ENCODE measurements at regions not wholly inside any gene's neighbourhood (a gene's known extent, or its start where the extent isn't known, plus 50 kb on each side); places are given as distances from the start of the nearest gene placed in this dataset.

GRCh38 chr1:79775402-79775801, 768.9 kb upstream of the ADGRL4 start:
- Histone ChIP-seq H3K27ac (ENCODE audit: low read depth in 2 of 2, low read length in 2 of 2) (no peak overlapping the region), H3K9ac (ENCODE audit: low read depth in 1 of 2, low read length in 2 of 2) (no peak overlapping the region), H3K4me1 (ENCODE audit: control insufficient read depth in 2 of 2, insufficient read depth in 2 of 2, low read length in 2 of 2) (no peaks in the 10 kb centered on the region)

GRCh38 chr1:79773385-79773784, 766.9 kb upstream of the ADGRL4 start:
- Histone ChIP-seq H3K36me3 (ENCODE audit: control insufficient read depth in 2 of 2, insufficient read depth in 2 of 2, low read length in 2 of 2) (no peaks in the 10 kb centered on the region), H3K27me3 (ENCODE audit: control insufficient read depth in 2 of 2, insufficient read depth in 2 of 2, low read length in 2 of 2) (no peaks in the 10 kb centered on the region), H3K9me3 (ENCODE audit: control insufficient read depth in 2 of 2, low read length in 2 of 2) (no peaks in the 10 kb centered on the region), H3K4me3 (ENCODE audit: low read length in 2 of 2) (no peak overlapping the region), H3K4me1 (ENCODE audit: control insufficient read depth in 2 of 2, insufficient read depth in 2 of 2, low read length in 2 of 2) (no peaks in the 10 kb centered on the region), H3K9ac (ENCODE audit: low read depth in 1 of 2, low read length in 2 of 2) (no peak overlapping the region), H3K27ac (ENCODE audit: low read depth in 2 of 2, low read length in 2 of 2) (no peak overlapping the region)

More at GRCh38 chr1:79775402-79775801, 768.9 kb upstream of the ADGRL4 start:
- no peaks in the 10 kb centered on the region for H3K9me3 ChIP-seq (ENCODE audit: control insufficient read depth in 2 of 2, low read length in 2 of 2)
- H3K27me3 ChIP-seq (ENCODE audit: control insufficient read depth in 2 of 2, insufficient read depth in 2 of 2, low read length in 2 of 2), result no peaks in the 10 kb centered on the region
- no peak overlapping the region for H3K4me3 ChIP-seq (ENCODE audit: low read length in 2 of 2)
- no peaks in the 10 kb centered on the region for H3K36me3 ChIP-seq (ENCODE audit: control insufficient read depth in 2 of 2, insufficient read depth in 2 of 2, low read length in 2 of 2)

GRCh38 chr1:79762461-79762860, 755.9 kb upstream of the ADGRL4 start:
- no peak overlapping the region for H3K4me3 ChIP-seq (ENCODE audit: low read length in 2 of 2)
- no peaks in the 10 kb centered on the region for H3K9me3 ChIP-seq (ENCODE audit: control insufficient read depth in 2 of 2, low read length in 2 of 2)
- no peak overlapping the region for H3K9ac ChIP-seq (ENCODE audit: low read depth in 1 of 2, low read length in 2 of 2)
- H3K27ac ChIP-seq (ENCODE audit: low read depth in 2 of 2, low read length in 2 of 2), result no peak overlapping the region
- H3K36me3 ChIP-seq (ENCODE audit: control insufficient read depth in 2 of 2, insufficient read depth in 2 of 2, low read length in 2 of 2), result no peaks in the 10 kb centered on the region
- H3K27me3 ChIP-seq (ENCODE audit: control insufficient read depth in 2 of 2, insufficient read depth in 2 of 2, low read length in 2 of 2), result no peaks in the 10 kb centered on the region
- no peaks in the 10 kb centered on the region for H3K4me1 ChIP-seq (ENCODE audit: control insufficient read depth in 2 of 2, insufficient read depth in 2 of 2, low read length in 2 of 2)

- Histone ChIP-seq H3K9me3 (ENCODE audit: control insufficient read depth in 2 of 2, low read length in 2 of 2) (no peaks in the 10 kb centered on the region), H3K4me3 (ENCODE audit: low read length in 2 of 2) (no peak overlapping the region), H3K4me1 (ENCODE audit: control insufficient read depth in 2 of 2, insufficient read depth in 2 of 2, low read length in 2 of 2) (no peaks in the 10 kb centered on the region), H3K27me3 (ENCODE audit: control insufficient read depth in 2 of 2, insufficient read depth in 2 of 2, low read length in 2 of 2) (no peaks in the 10 kb centered on the region), H3K36me3 (ENCODE audit: control insufficient read depth in 2 of 2, insufficient read depth in 2 of 2, low read length in 2 of 2) (no peaks in the 10 kb centered on the region), H3K9ac (ENCODE audit: low read depth in 1 of 2, low read length in 2 of 2) (no peak overlapping the region), H3K27ac (ENCODE audit: low read depth in 2 of 2, low read length in 2 of 2) (no peak overlapping the region)
Measured at GRCh38 chr1:79760531-79760930, 754.0 kb upstream of the ADGRL4 start.

- H3K4me1 ChIP-seq (ENCODE audit: control insufficient read depth in 2 of 2, insufficient read depth in 2 of 2, low read length in 2 of 2), result no peaks in the 10 kb centered on the region
- H3K36me3 ChIP-seq (ENCODE audit: control insufficient read depth in 2 of 2, insufficient read depth in 2 of 2, low read length in 2 of 2), result no peaks in the 10 kb centered on the region
- H3K4me3 ChIP-seq (ENCODE audit: low read length in 2 of 2), result no peak overlapping the region
- H3K9me3 ChIP-seq (ENCODE audit: control insufficient read depth in 2 of 2, low read length in 2 of 2), result no peaks in the 10 kb centered on the region
- no peak overlapping the region for H3K27ac ChIP-seq (ENCODE audit: low read depth in 2 of 2, low read length in 2 of 2)
- H3K27me3 ChIP-seq (ENCODE audit: control insufficient read depth in 2 of 2, insufficient read depth in 2 of 2, low read length in 2 of 2), result no peaks in the 10 kb centered on the region
- no peak overlapping the region for H3K9ac ChIP-seq (ENCODE audit: low read depth in 1 of 2, low read length in 2 of 2)
Measured at GRCh38 chr1:79749607-79750006, 743.1 kb upstream of the ADGRL4 start.

GRCh38 chr1:79745929-79746328, 739.4 kb upstream of the ADGRL4 start:
- H3K36me3 ChIP-seq (ENCODE audit: control insufficient read depth in 2 of 2, insufficient read depth in 2 of 2, low read length in 2 of 2), result no peaks in the 10 kb centered on the region
- no peak overlapping the region for H3K27ac ChIP-seq (ENCODE audit: low read depth in 2 of 2, low read length in 2 of 2)
- H3K4me1 ChIP-seq (ENCODE audit: control insufficient read depth in 2 of 2, insufficient read depth in 2 of 2, low read length in 2 of 2), result no peaks in the 10 kb centered on the region
- H3K9me3 ChIP-seq (ENCODE audit: control insufficient read depth in 2 of 2, low read length in 2 of 2), result no peaks in the 10 kb centered on the region
- H3K4me3 ChIP-seq (ENCODE audit: low read length in 2 of 2), result peak overlapping the region in 1 of 2 donors; percentile 30
- no peaks in the 10 kb centered on the region for H3K27me3 ChIP-seq (ENCODE audit: control insufficient read depth in 2 of 2, insufficient read depth in 2 of 2, low read length in 2 of 2)
- no peak overlapping the region for H3K9ac ChIP-seq (ENCODE audit: low read depth in 1 of 2, low read length in 2 of 2)

- Histone ChIP-seq H3K4me3 (ENCODE audit: low read length in 2 of 2) (no peak overlapping the region), H3K9ac (ENCODE audit: low read depth in 1 of 2, low read length in 2 of 2) (no peak overlapping the region), H3K27me3 (ENCODE audit: control insufficient read depth in 2 of 2, insufficient read depth in 2 of 2, low read length in 2 of 2) (no peaks in the 10 kb centered on the region), H3K27ac (ENCODE audit: low read depth in 2 of 2, low read length in 2 of 2) (no peak overlapping the region), H3K4me1 (ENCODE audit: control insufficient read depth in 2 of 2, insufficient read depth in 2 of 2, low read length in 2 of 2) (no peaks in the 10 kb centered on the region), H3K9me3 (ENCODE audit: control insufficient read depth in 2 of 2, low read length in 2 of 2) (no peaks in the 10 kb centered on the region), H3K36me3 (ENCODE audit: control insufficient read depth in 2 of 2, insufficient read depth in 2 of 2, low read length in 2 of 2) (no peaks in the 10 kb centered on the region)
Measured at GRCh38 chr1:79744746-79745145, 738.2 kb upstream of the ADGRL4 start.

- H3K36me3 ChIP-seq (ENCODE audit: control insufficient read depth in 2 of 2, insufficient read depth in 2 of 2, low read length in 2 of 2), result no peaks in the 10 kb centered on the region
- no peak overlapping the region for H3K27ac ChIP-seq (ENCODE audit: low read depth in 2 of 2, low read length in 2 of 2)
- H3K4me1 ChIP-seq (ENCODE audit: control insufficient read depth in 2 of 2, insufficient read depth in 2 of 2, low read length in 2 of 2), result no peaks in the 10 kb centered on the region
- H3K9ac ChIP-seq (ENCODE audit: low read depth in 1 of 2, low read length in 2 of 2), result no peak overlapping the region
- no peak overlapping the region for H3K4me3 ChIP-seq (ENCODE audit: low read length in 2 of 2)
- H3K27me3 ChIP-seq (ENCODE audit: control insufficient read depth in 2 of 2, insufficient read depth in 2 of 2, low read length in 2 of 2), result no peaks in the 10 kb centered on the region
- H3K9me3 ChIP-seq (ENCODE audit: control insufficient read depth in 2 of 2, low read length in 2 of 2), result no peaks in the 10 kb centered on the region
Measured at GRCh38 chr1:79741720-79742421, 735.3 kb upstream of the ADGRL4 start.

GRCh38 chr1:79738101-79738500, 731.6 kb upstream of the ADGRL4 start:
- Histone ChIP-seq H3K9me3 (ENCODE audit: control insufficient read depth in 2 of 2, low read length in 2 of 2) (no peaks in the 10 kb centered on the region), H3K4me1 (ENCODE audit: control insufficient read depth in 2 of 2, insufficient read depth in 2 of 2, low read length in 2 of 2) (no peaks in the 10 kb centered on the region), H3K9ac (ENCODE audit: low read depth in 1 of 2, low read length in 2 of 2) (no peak overlapping the region), H3K4me3 (ENCODE audit: low read length in 2 of 2) (no peak overlapping the region), H3K36me3 (ENCODE audit: control insufficient read depth in 2 of 2, insufficient read depth in 2 of 2, low read length in 2 of 2) (no peaks in the 10 kb centered on the region), H3K27ac (ENCODE audit: low read depth in 2 of 2, low read length in 2 of 2) (no peak overlapping the region), H3K27me3 (ENCODE audit: control insufficient read depth in 2 of 2, insufficient read depth in 2 of 2, low read length in 2 of 2) (no peaks in the 10 kb centered on the region)

- H3K4me1 ChIP-seq (ENCODE audit: control insufficient read depth in 2 of 2, insufficient read depth in 2 of 2, low read length in 2 of 2), result no peaks in the 10 kb centered on the region
- no peak overlapping the region for H3K27ac ChIP-seq (ENCODE audit: low read depth in 2 of 2, low read length in 2 of 2)
- no peaks in the 10 kb centered on the region for H3K36me3 ChIP-seq (ENCODE audit: control insufficient read depth in 2 of 2, insufficient read depth in 2 of 2, low read length in 2 of 2)
- H3K27me3 ChIP-seq (ENCODE audit: control insufficient read depth in 2 of 2, insufficient read depth in 2 of 2, low read length in 2 of 2), result no peaks in the 10 kb centered on the region
- no peaks in the 10 kb centered on the region for H3K9me3 ChIP-seq (ENCODE audit: control insufficient read depth in 2 of 2, low read length in 2 of 2)
- no peak overlapping the region for H3K9ac ChIP-seq (ENCODE audit: low read depth in 1 of 2, low read length in 2 of 2)
- no peak overlapping the region for H3K4me3 ChIP-seq (ENCODE audit: low read length in 2 of 2)
Measured at GRCh38 chr1:79737193-79737592, 730.7 kb upstream of the ADGRL4 start.
